H1 (cell line): ENCODE measurements at regions not wholly inside any gene's neighbourhood (a gene's known extent, or its start where the extent isn't known, plus 50 kb on each side); places are given as distances from the start of the nearest gene placed in this dataset.

Experiments
- BCL11A ChIP-seq, 2 experiments: IDR thresholded peaks; one replicate each; pipeline ENCODE4 v1.6.1; 2011; ENCODE audit warnings: low read depth in 2 of 2, low read length in 2 of 2, mild to moderate bottlenecking in 2 of 2
- SIRT6 ChIP-seq: IDR thresholded peaks from one replicate; pipeline ENCODE4 v1.7.1; 2012; ENCODE audit warnings: low read length, inconsistent platforms
- TF ChIP-seq, protein P1 (sequence below): IDR thresholded peaks from 2 replicates; pipeline ENCODE4 v1.6.1; 2011; ENCODE audit warnings: low read depth, mild to moderate bottlenecking, low read length; ENCODE audit not compliant: insufficient read depth
- TF ChIP-seq, protein P2 (sequence below): IDR thresholded peaks from 2 replicates; pipeline ENCODE4 v1.6.1; 2012; ENCODE audit warnings: low read length, inconsistent platforms

DNA sequence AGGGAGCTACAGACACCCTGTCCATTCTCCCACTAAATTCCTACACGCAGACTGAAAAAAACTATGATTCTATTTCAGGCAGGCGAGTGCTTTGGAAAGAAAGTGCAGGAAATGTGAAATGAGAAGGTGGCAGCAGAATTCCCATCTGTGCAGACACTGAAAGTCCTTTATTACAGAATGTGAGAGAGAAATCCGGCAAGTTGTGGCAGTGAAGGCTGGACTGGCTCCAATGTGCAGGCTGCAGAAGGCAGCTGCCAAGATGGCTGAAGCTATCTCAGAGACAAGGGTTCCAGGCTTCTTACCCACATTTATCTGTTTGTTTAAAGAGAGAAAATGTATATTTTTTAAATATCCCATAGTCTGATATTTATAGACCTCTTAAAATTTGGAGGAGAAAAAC is 161.8 kb upstream of the VLDLR start (continued):
- TF ChIP-seq, protein P1, sequence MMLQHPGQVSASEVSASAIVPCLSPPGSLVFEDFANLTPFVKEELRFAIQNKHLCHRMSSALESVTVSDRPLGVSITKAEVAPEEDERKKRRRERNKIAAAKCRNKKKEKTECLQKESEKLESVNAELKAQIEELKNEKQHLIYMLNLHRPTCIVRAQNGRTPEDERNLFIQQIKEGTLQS, result no peak
- TF ChIP-seq, protein P2, sequence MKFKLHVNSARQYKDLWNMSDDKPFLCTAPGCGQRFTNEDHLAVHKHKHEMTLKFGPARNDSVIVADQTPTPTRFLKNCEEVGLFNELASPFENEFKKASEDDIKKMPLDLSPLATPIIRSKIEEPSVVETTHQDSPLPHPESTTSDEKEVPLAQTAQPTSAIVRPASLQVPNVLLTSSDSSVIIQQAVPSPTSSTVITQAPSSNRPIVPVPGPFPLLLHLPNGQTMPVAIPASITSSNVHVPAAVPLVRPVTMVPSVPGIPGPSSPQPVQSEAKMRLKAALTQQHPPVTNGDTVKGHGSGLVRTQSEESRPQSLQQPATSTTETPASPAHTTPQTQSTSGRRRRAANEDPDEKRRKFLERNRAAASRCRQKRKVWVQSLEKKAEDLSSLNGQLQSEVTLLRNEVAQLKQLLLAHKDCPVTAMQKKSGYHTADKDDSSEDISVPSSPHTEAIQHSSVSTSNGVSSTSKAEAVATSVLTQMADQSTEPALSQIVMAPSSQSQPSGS, result no peak
- TF ChIP-seq SIRT6 (no peak), BCL11A (IDR thresholded peaks at IDR 0.05; ENCODE audit: low read depth in 2 of 2, low read length in 2 of 2) (no peak)
